GM11168 (cell line): ENCODE measurements at regions not wholly inside any gene's neighbourhood (a gene's known extent, or its start where the extent isn't known, plus 50 kb on each side); places are given as distances from the start of the nearest gene placed in this dataset.
"Not testable (repeated sequence)": the region's sequence is repeated elsewhere in the genome, so short reads cannot be mapped to it uniquely, and the experiment has no call there.

ENCODE experiments used
- in situ Hi-C: fragments of 300-500 bp; cut with MboI; formaldehyde crosslinking; loops from one replicate; pipeline ENCODE4 v1.12.0; 2022; ENCODE audit warnings: low sequenced_read_pairs; ENCODE audit not compliant: unreplicated experiment

GRCh38 chr4:66164869-66165268 lies 494.6 kb upstream of the EPHA5 start:
- in situ Hi-C loops: no loop called here

- in situ Hi-C loops: no loop called here
These were observed 490.3 kb upstream of the EPHA5 start for GRCh38 chr4:66160606-66161005.

GRCh38 chr4:66157594-66157993 lies 487.3 kb upstream of the EPHA5 start:
- in situ Hi-C loops: no loop called here

- in situ Hi-C loops: no loop called here
These were observed 459.8 kb upstream of the EPHA5 start for GRCh38 chr4:66130042-66130441.

- in situ Hi-C loops: no loop called here
These were observed 453.6 kb upstream of the EPHA5 start for GRCh38 chr4:66123831-66124413.

GRCh38 chr4:66123190-66123589 lies 452.9 kb upstream of the EPHA5 start:
- in situ Hi-C loops: no loop called here

- in situ Hi-C loops: not testable (repeated sequence)
These were observed 444.9 kb upstream of the EPHA5 start for GRCh38 chr4:66115231-66115630.

GRCh38 chr4:66108898-66109297 lies 438.6 kb upstream of the EPHA5 start:
- in situ Hi-C loops: no loop called here

- in situ Hi-C loops: no loop called here
These were observed 426.9 kb upstream of the EPHA5 start for GRCh38 chr4:66097218-66097617.

- in situ Hi-C loops: no loop called here
These were observed 424.8 kb upstream of the EPHA5 start for GRCh38 chr4:66095065-66095464.

- in situ Hi-C loops: no loop called here
These were observed 423.8 kb upstream of the EPHA5 start for GRCh38 chr4:66094070-66094469.

- in situ Hi-C loops: no loop called here
These were observed 421.5 kb upstream of the EPHA5 start for GRCh38 chr4:66091786-66092185.

- in situ Hi-C loops: no loop called here
These were observed 403.7 kb upstream of the EPHA5 start for GRCh38 chr4:66073961-66074360.

GRCh38 chr4:66071911-66072310 lies 401.6 kb upstream of the EPHA5 start:
- in situ Hi-C loops: no loop called here

- in situ Hi-C loops: no loop called here
These were observed 392.6 kb upstream of the EPHA5 start for GRCh38 chr4:66062921-66063320.

GRCh38 chr4:66062044-66062443 lies 391.8 kb upstream of the EPHA5 start:
- in situ Hi-C loops: no loop called here

- in situ Hi-C loops: no loop called here
These were observed 389.3 kb upstream of the EPHA5 start for GRCh38 chr4:66059556-66059955.

- in situ Hi-C loops: no loop called here
These were observed 388.8 kb upstream of the EPHA5 start for GRCh38 chr4:66059136-66059535.

GRCh38 chr4:66055999-66056398 lies 385.7 kb upstream of the EPHA5 start:
- in situ Hi-C loops: no loop called here

- in situ Hi-C loops: no loop called here
These were observed 382.1 kb upstream of the EPHA5 start for GRCh38 chr4:66052426-66052825.

- in situ Hi-C loops: no loop called here
These were observed 378.6 kb upstream of the EPHA5 start for GRCh38 chr4:66048861-66049260.

- in situ Hi-C loops: no loop called here
These were observed 375.6 kb upstream of the EPHA5 start for GRCh38 chr4:66045913-66046312.

GRCh38 chr4:66035701-66036100 lies 365.4 kb upstream of the EPHA5 start:
- in situ Hi-C loops: no loop called here
